GM20000 (cell line): ENCODE measurements at regions not wholly inside any gene's neighbourhood (a gene's known extent, or its start where the extent isn't known, plus 50 kb on each side); places are given as distances from the start of the nearest gene placed in this dataset.

Experiments
- DNase-seq: peaks from one replicate; pipeline ENCODE4 v3.0.0; 2012; ENCODE audit warnings: low spot score
- CTCF ChIP-seq: IDR thresholded peaks from 2 replicates; pipeline ENCODE4 v1.5.1; 2012; ENCODE audit warnings: mild to moderate bottlenecking, control low read depth; ENCODE audit errors: extremely low read depth, missing control alignments

- no peak for TF ChIP-seq CTCF
- no peak for DNase-seq
These were observed 402.5 kb downstream of the PREX1 start for GRCh38 chr20:48425321-48425720.

- no peak for DNase-seq
- TF ChIP-seq CTCF: no peak
These were observed 405.4 kb downstream of the PREX1 start for GRCh38 chr20:48422242-48422960.

GRCh38 chr20:48421547-48421946 is 406.3 kb downstream of the PREX1 start:
- TF ChIP-seq CTCF: no peak
- DNase-seq: no peak

DNA sequence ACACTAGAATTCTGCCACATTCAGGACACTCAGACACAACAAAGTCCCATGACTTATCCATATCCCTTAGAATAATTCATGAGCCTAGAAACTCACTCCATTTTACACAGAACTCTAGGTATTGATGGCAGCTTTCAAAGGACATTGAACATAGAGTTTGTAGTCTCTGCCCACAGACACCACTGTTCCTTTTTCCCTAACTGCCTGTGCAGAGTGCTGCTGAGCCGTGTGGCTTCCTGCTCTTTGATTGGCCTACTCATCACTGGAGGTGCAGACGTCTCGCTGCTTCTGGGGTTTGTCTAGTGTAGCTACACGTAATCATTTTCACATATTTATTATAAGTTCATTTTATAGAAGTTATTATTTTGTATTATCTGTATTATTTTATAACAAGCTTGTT is 407.6 kb downstream of the PREX1 start:
- no peak for TF ChIP-seq CTCF
- no peak for DNase-seq

- TF ChIP-seq CTCF: no peak
- DNase-seq: no peak
These were observed 408.6 kb downstream of the PREX1 start for GRCh38 chr20:48419173-48419572.

- no peak for TF ChIP-seq CTCF
- DNase-seq: peak; percentile 54
These were observed 411.8 kb downstream of the PREX1 start for GRCh38 chr20:48416002-48416401.

DNA sequence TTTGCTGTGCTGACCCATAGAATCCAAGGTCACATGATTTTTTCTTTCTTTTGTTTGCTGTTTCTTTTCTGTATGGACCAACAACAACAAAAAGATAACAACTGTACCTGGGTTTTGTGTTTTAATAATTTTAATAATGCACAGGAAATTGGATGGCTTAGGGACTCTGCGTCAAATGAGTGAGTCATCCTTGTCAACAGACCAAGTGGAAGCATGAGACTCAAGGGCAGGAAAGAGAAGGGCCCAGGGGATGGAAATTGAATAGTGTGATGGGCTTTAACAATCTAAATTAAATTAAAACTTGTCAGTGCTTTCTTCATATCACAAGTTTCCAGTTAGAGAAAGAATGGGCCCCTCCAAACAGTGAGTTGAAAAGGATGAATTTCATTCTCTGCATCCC is 413.0 kb downstream of the PREX1 start:
- TF ChIP-seq CTCF: no peak
- no peak for DNase-seq
